HG02678 (cell line): ENCODE measurements at regions not wholly inside any gene's neighbourhood (a gene's known extent, or its start where the extent isn't known, plus 50 kb on each side); places are given as distances from the start of the nearest gene placed in this dataset.

ENCODE experiments used
- ATAC-seq: cut with Tn5 transposase; IDR thresholded peaks from one replicate; pipeline ENCODE4 v1.9.1; 2021; ENCODE audit warnings: mild to moderate bottlenecking, moderate library complexity; ENCODE audit not compliant: unreplicated experiment

DNA sequence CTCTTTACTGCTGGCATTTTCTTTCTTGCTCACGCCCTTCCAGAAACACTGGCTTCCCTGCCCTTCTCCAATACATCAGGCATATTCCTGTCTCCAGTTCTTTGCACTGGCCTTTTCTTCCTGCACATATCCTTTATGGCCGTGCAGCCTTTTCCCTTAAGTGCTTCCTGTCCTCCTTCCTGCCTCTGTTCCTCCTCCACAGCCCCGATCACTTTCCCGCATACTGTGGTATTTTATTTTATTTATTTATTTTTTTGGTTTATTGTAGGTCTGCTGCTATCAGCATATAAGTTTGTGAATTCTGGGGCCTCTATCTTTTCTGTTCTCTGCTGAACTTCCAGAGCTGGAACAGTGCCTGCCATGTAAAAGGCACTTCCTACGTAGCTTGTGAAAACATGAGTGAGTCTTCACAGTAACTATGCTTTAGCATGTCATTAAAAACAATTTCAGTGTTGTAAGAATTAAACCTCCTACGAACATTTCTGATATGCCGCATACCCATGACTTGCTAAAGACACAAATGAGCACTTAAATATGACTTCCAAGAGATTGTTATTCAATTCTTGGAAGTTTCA is 289.1 kb downstream of the TRIB2 start:
- ATAC-seq, result no peak

DNA sequence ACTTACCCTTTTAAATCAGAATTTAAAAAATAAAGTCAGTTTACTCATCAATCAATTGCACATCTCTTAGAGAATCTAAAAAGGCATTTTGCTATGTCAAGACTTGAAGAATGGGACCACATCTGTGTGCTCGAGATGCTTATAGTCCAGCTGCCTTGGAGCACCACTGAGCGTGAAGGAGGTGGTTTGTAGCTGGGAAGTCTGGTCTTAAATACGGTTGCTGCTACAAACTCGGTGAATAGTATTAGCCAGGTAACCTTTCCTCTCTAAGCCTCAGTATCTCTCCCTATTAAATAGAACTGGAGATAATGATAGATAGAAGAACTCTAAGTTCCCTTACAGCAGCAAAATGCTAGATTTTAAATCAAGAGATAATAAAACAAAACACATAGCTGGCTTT is 289.7 kb downstream of the TRIB2 start:
- ATAC-seq, result no peak

DNA sequence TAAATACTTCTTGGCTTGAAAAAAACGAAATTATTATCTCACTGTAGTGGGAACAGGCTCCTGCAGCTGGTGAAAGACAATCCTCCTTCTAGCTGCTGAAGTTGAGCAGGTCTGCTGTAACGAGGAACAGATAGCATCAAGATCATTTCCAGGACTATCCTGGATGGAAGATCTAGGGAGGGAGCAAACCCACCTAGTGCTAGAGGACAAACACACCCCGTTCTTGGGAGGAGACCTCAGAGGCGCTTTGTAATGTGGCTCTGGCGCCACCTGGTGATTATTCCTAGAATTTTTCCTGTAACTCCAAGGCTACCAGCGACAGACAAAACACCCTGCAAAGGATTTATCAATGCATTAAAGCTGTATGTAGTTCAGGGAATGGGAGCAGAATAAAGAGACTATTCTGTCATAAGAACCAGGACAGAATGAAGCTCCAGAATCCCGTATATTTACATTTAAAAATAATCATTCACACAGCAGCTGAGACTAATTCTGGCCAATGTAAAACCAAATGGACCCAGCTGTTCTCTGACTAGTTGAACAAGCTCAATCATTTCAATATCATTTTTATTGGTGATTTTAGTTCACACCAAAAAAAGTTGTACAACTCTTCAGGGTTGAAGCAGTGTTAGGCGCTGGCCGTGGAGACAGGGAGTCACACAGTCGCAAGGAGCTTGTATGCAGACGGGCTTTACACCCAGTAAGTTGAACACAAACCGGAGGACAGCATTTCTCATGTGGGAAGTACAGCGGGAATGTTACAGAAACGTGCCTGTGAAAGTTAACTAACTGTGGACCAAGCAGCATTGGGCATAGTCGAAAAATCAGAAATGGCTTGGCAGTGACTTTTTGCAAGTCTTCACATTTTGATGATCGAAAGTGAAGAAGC is 290.3 kb downstream of the TRIB2 start:
- peak; percentile 88 for ATAC-seq

GRCh38 chr2:13009027-13009642 is 292.4 kb downstream of the TRIB2 start:
- no peak for ATAC-seq

DNA sequence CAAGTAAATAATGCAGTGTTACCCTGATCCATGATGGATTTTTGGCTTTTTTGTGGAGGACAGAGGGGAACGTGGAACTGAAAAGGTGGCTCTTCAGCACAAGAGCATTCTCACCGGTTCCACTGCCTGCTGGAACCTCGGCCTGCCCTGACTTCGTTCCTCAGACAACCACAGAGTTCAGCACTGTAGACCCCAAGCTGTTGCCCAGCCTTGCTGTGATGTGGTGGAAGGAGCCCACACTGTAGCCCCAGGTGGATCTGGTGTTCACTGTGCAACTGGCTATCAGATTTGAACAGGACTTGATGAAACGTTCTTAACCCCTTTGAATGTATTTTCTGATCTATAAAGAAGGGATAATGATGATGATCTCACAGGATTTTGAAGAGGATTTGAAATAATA is 293.5 kb downstream of the TRIB2 start:
- no peak for ATAC-seq

- no peak for ATAC-seq
Observed at GRCh38 chr2:13014783-13015182, 298.0 kb downstream of the TRIB2 start.

GRCh38 chr2:13015532-13016320 is 299.0 kb downstream of the TRIB2 start:
- no peak for ATAC-seq

- ATAC-seq, result no peak
Observed at GRCh38 chr2:13018490-13018889, 301.8 kb downstream of the TRIB2 start.

DNA sequence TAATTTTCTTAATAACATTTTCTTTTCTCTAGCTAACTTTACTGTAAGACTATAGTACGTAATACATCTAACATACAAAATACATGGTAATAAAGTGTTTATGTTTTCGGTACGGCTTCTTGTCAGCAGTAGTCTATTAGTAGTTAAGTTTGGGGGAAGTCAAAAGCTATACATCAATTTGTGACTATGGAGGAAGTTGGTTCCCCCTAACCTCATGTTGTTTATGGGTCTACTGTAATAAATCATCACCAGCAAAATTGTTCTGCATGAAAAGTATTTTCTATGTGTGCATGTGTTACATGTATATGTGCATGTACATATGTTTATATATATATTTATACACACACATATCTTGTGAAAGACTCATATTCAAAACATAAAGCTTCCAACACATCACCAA is 303.0 kb downstream of the TRIB2 start:
- no peak for ATAC-seq

DNA sequence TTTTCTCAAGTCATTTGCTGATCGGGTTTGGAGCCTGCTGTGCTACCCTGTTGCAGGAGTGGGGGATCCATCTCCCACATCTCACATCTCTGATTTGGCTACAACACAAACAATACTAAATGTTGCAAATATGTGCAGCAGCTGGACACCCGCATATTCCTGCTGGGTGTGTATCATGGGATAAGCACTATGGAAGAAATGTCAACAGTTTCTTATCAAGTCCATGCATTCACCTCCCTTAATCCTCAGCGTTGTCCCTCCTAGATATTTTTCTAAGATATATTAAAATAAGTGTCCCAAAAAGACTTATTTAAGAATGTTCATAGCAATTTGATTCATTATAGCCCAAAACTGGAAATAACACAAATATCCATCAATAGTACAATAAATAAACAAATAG is 303.7 kb downstream of the TRIB2 start:
- no peak for ATAC-seq

- no peak for ATAC-seq
Observed at GRCh38 chr2:13021470-13021957, 304.8 kb downstream of the TRIB2 start.

GRCh38 chr2:13030606-13031005 is 313.9 kb downstream of the TRIB2 start:
- no peak for ATAC-seq

- no peak for ATAC-seq
Observed at GRCh38 chr2:13034861-13035260, 318.1 kb downstream of the TRIB2 start.

DNA sequence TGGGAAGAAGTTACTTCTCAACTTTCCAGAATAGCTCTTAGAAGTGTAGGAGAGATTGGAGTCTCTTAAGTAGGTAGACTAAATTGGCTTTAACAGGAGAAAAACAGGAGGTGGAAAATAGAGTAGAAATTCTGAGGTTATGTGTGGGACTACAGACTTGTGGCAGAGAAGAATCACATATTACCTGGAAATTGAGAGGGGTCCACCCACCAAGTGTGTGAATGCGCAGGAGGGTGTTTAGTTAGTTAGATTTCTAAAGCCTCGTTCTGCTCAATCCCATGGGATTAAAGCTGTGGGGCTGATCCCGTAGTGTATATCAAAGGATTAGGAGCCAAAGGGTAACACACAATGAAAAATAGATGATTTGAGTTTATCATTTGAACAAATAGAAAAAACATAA is 319.1 kb downstream of the TRIB2 start:
- ATAC-seq, result no peak

- ATAC-seq, result no peak
Observed at GRCh38 chr2:13040043-13040442, 323.3 kb downstream of the TRIB2 start.

- no peak for ATAC-seq
Observed at GRCh38 chr2:13046557-13047165, 329.9 kb downstream of the TRIB2 start.

GRCh38 chr2:13050764-13051163 is 334.0 kb downstream of the TRIB2 start:
- ATAC-seq, result no peak

GRCh38 chr2:13052547-13052946 is 335.8 kb downstream of the TRIB2 start:
- ATAC-seq, result no peak

DNA sequence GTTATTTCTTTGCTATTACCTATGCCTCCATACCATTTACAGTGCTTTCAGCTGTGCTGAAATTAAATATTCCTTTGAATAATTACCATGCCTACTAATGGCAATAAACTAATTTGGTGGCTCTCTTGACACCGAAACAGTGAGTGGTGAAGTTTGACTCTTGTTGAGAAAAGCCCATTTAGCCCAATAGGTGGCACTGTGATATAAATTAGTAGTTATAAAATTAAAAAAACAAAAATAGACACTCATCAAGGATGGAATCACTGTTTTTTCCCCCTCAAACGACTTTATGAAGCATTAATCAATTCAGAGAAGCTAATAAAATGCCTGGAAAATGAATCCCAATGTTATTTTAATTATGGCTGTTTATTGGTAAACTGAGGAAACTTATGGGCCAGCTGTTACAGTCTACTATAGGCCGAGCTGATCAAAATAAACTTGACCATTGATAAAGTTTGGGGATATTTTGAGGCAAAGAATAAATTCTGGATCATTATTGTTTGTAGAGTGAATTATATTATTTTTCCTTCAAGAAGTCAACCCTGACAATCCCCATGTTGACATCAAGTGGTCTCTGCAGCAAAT is 339.6 kb downstream of the TRIB2 start:
- ATAC-seq, result no peak

- no peak for ATAC-seq
Observed at GRCh38 chr2:13057671-13058070, 340.9 kb downstream of the TRIB2 start.
